ENCODE measurements at regions not wholly inside any gene's neighbourhood (a gene's known extent, or its start where the extent isn't known, plus 50 kb on each side); places are given as distances from the start of the nearest gene placed in this dataset.

DNA sequence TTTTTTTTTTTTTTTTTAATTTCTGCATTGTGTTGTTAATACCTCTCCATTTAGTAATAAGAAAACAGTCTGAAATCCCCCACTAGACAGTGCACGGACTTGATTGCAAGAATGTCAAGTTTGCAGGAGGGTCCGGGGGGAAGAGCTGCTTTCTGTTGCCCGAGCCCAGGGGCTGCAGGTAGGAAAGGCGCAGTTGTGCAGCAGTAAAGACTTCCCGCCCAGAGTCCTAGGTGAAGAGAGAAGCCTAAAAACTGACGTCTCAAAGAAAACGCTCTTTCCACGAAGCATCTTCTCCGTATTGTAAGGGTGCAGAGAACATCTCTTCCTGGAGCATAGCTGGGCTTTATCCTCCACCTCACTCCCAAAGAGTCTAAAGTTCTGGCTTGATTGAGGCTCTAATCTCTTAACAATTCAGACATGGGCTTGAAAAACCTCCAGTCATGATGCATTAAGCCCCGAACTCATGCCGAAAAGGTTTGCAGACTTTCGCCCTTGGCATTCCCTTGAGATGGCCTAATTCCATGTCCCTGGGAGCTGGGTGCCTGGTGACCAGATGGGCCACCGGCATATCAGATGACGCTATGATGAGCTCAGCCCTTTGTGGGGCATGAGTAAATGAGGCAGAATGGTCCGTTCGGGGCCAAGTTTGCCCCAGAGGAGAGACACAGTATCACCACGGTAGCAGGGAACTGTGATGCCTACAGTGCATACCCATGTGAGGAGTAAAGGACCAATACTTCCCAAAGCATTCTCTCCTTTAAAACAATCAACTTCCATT lies 436.2 kb upstream of the ZFHX3 start:
- TF ChIP-seq, protein P1, sequence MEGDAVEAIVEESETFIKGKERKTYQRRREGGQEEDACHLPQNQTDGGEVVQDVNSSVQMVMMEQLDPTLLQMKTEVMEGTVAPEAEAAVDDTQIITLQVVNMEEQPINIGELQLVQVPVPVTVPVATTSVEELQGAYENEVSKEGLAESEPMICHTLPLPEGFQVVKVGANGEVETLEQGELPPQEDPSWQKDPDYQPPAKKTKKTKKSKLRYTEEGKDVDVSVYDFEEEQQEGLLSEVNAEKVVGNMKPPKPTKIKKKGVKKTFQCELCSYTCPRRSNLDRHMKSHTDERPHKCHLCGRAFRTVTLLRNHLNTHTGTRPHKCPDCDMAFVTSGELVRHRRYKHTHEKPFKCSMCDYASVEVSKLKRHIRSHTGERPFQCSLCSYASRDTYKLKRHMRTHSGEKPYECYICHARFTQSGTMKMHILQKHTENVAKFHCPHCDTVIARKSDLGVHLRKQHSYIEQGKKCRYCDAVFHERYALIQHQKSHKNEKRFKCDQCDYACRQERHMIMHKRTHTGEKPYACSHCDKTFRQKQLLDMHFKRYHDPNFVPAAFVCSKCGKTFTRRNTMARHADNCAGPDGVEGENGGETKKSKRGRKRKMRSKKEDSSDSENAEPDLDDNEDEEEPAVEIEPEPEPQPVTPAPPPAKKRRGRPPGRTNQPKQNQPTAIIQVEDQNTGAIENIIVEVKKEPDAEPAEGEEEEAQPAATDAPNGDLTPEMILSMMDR (IDR thresholded peaks at IDR 0.05): no peak
- TF ChIP-seq POLR2A (IDR thresholded peaks at IDR 0.05): no peak

All from upper lobe of left lung (tissue), 4 donors.